PC-3 (cell line): ENCODE measurements at regions not wholly inside any gene's neighbourhood (a gene's known extent, or its start where the extent isn't known, plus 50 kb on each side); places are given as distances from the start of the nearest gene placed in this dataset.

Experiments used
- ATAC-seq: fragments of 200-7000 bp; cut with Tn5 transposase; 2 replicates; pipeline ENCODE4 v1.9.1; 2020; ENCODE audit warnings: mild to moderate bottlenecking, moderate library complexity
- BruUV-seq: library from RNA; stranded (reverse); fragments of 400-500 nt; replicated peaks from 2 replicates; lab custom pipeline; 2021; lab: Mats Ljungman, UMichigan
- CTCF ChIA-PET: fragments of 300-600 bp; sonication (Branson Sonifier 250); formaldehyde crosslinking; loops from one replicate; lab custom pipeline; 2022; ENCODE audit warnings: antibody characterized with exemption; lab: Charles Lee
- POLR2A ChIA-PET: fragments of 300-600 bp; sonication (Branson Sonifier 250); formaldehyde crosslinking; loops from one replicate; lab custom pipeline; 2022; ENCODE audit warnings: antibody characterized with exemption; ENCODE audit not compliant: unreplicated experiment; lab: Charles Lee
- DNase-seq: peaks from one replicate; pipeline ENCODE4 v3.0.0-alpha.2; 2015
- H2AFZ ChIP-seq: fragments of 300-600 bp; sonication (generic); 2 replicates; pipeline ENCODE4 v1.6.0; 2016; ENCODE audit warnings: antibody characterized with exemption, low read length
- H3F3A ChIP-seq: fragments of 300-600 bp; sonication (generic); one replicate; pipeline ENCODE4 v1.6.0; 2017; ENCODE audit warnings: antibody characterized with exemption, low read length, control low read depth, mild to moderate bottlenecking; ENCODE audit not compliant: unreplicated experiment
- H3K27ac ChIP-seq: fragments of 300-600 bp; sonication (generic); 2 replicates; pipeline ENCODE4 v1.5.1; 2016; ENCODE audit warnings: mild to moderate bottlenecking, low read length
- H3K27me3 ChIP-seq: fragments of 300-600 bp; sonication (generic); 2 replicates; pipeline ENCODE4 v1.6.1; 2016; ENCODE audit warnings: low read length, mixed read lengths
- H3K36me3 ChIP-seq: fragments of 300-600 bp; sonication (generic); 2 replicates; pipeline ENCODE4 v1.6.1; 2016; ENCODE audit warnings: low read depth, mixed run types, low read length, mixed read lengths
- H3K4me1 ChIP-seq: fragments of 300-600 bp; sonication (generic); 2 replicates; pipeline ENCODE4 v1.5.1; 2016; ENCODE audit warnings: low read length; ENCODE audit not compliant: insufficient read depth
- H3K4me2 ChIP-seq: fragments of 300-600 bp; sonication (generic); 2 replicates; pipeline ENCODE4 v1.6.0; 2016; ENCODE audit warnings: low read length
- H3K4me3 ChIP-seq: fragments of 300-600 bp; sonication (generic); 2 replicates; pipeline ENCODE4 v1.5.1; 2016; ENCODE audit warnings: mild to moderate bottlenecking, low read length, mixed read lengths
- H3K79me2 ChIP-seq: fragments of 300-600 bp; sonication (generic); 2 replicates; pipeline ENCODE4 v1.6.1; 2017; ENCODE audit warnings: low read length, mixed read lengths
- H3K9ac ChIP-seq: fragments of 300-600 bp; sonication (generic); 2 replicates; pipeline ENCODE4 v1.6.0; 2016; ENCODE audit warnings: mild to moderate bottlenecking, low read length
- H3K9me2 ChIP-seq: fragments of 300-600 bp; sonication (generic); replicated peaks from 2 replicates; pipeline ENCODE4 v1.6.1; 2016; ENCODE audit warnings: mixed run types, low read length, mixed read lengths
- H3K9me3 ChIP-seq: fragments of 300-600 bp; sonication (generic); 2 replicates; pipeline ENCODE4 v1.6.1; 2016; ENCODE audit warnings: low read length, mixed read lengths
- H4K20me1 ChIP-seq: fragments of 300-600 bp; sonication (generic); 2 replicates; pipeline ENCODE4 v1.6.1; 2016; ENCODE audit warnings: low read length, mixed read lengths
- EZH2 ChIP-seq: fragments of 300-600 bp; sonication (generic); IDR thresholded peaks from one replicate; pipeline ENCODE4 v1.6.1; 2017; ENCODE audit warnings: antibody characterized with exemption, mild to moderate bottlenecking, low read length; ENCODE audit not compliant: unreplicated experiment
- EZH2phosphoT487 ChIP-seq: fragments of 300-600 bp; sonication (generic); IDR thresholded peaks from 2 replicates; pipeline ENCODE4 v1.6.1; 2018; ENCODE audit warnings: mild to moderate bottlenecking, antibody characterized with exemption, low read length, borderline replicate concordance
- intact Hi-C: fragments of 100-400 bp; cut with micrococcal nuclease; formaldehyde crosslinking; loops from 2 replicates; pipeline ENCODE4 v1.9.0; 2023
- TF ChIP-seq, protein P1 (sequence below): fragments of 300-600 bp; sonication (generic); conservative IDR thresholded peaks from 2 replicates; pipeline ENCODE4 v1.5.1; 2017; ENCODE audit warnings: antibody characterized with exemption, low read depth, mild to moderate bottlenecking, low read length

DNA sequence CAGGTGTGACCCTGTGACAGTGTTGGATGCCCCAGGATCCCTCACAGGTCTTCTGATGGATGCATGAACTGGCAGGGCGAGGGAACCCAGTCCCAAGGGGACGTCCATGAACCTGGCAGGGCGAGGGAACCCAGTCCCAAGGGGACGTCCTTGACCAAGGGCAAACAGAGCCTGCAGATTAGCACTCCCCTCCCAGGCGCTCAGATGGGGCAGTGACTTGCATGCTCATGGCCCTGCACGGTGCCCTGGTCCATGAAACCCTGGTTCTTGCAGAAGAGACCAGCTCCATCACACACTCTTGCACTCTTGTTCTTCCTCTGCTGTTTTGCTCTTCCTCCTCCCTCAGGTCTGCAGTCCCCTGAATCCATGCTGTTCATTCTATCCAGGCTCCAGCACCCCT, 192.7 kb downstream of the GALR1 start:
- Histone ChIP-seq H3K4me1 (no peaks in the 10 kb centered on the region), H3K36me3 (no peaks in the 10 kb centered on the region), H3K27me3 (peaks cover 17% of the 10 kb centered on the region), H3F3A (no peaks in the 10 kb centered on the region), H2AFZ (no peak overlapping the region), H3K9me3 (no peaks in the 10 kb centered on the region), H3K27ac (no peak overlapping the region), H3K9ac (no peak overlapping the region), H3K79me2 (no peaks in the 10 kb centered on the region), H3K9me2 (no peaks in the 10 kb centered on the region), H3K4me3 (no peak overlapping the region), H3K4me2 (no peak overlapping the region), H4K20me1 (no peaks in the 10 kb centered on the region)
- intact Hi-C loops = no loop called here
- ChIA-PET POLR2A (no interaction called here), CTCF (no interaction called here)
- DNase-seq = no peak
- ATAC-seq = no peak
- no peak for TF ChIP-seq EZH2phosphoT487
- TF ChIP-seq, protein P1, sequence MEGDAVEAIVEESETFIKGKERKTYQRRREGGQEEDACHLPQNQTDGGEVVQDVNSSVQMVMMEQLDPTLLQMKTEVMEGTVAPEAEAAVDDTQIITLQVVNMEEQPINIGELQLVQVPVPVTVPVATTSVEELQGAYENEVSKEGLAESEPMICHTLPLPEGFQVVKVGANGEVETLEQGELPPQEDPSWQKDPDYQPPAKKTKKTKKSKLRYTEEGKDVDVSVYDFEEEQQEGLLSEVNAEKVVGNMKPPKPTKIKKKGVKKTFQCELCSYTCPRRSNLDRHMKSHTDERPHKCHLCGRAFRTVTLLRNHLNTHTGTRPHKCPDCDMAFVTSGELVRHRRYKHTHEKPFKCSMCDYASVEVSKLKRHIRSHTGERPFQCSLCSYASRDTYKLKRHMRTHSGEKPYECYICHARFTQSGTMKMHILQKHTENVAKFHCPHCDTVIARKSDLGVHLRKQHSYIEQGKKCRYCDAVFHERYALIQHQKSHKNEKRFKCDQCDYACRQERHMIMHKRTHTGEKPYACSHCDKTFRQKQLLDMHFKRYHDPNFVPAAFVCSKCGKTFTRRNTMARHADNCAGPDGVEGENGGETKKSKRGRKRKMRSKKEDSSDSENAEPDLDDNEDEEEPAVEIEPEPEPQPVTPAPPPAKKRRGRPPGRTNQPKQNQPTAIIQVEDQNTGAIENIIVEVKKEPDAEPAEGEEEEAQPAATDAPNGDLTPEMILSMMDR = no peak
- no TSS peak for BruUV-seq

DNA sequence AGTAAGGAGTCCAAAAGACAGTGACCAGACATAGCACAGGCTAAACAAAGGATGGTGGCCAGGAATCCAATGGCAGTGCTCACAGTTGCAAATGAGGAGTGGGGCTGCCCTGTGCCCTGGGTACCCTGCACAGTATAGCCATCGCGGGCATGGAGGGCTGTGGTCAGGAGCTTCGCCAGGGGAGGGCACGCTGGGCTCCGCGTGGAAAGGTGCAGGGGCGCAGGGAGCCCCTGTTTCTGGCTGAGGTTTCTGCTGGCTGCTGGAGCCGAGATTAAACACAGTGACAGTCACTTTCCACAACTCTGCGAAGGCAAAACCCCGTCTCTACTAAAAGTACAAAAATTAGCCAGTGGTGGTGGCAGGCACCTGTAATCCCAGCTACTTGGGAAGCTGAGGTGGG, 194.7 kb downstream of the GALR1 start:
- Histone ChIP-seq H3K9me3 (no peaks in the 10 kb centered on the region), H3F3A (no peaks in the 10 kb centered on the region), H3K27me3 (peaks cover 35% of the 10 kb centered on the region), H3K27ac (no peak overlapping the region), H3K9ac (no peak overlapping the region), H3K79me2 (no peaks in the 10 kb centered on the region), H2AFZ (no peak overlapping the region), H4K20me1 (no peaks in the 10 kb centered on the region), H3K4me1 (no peaks in the 10 kb centered on the region), H3K4me3 (no peak overlapping the region), H3K4me2 (no peak overlapping the region), H3K36me3 (no peaks in the 10 kb centered on the region), H3K9me2 (no peaks in the 10 kb centered on the region)
- BruUV-seq = no TSS peak
- ChIA-PET POLR2A (no interaction called here), CTCF (no interaction called here)
- DNase-seq (no peak), ATAC-seq (no peak)
- TF ChIP-seq EZH2phosphoT487 = no peak
- TF ChIP-seq EZH2 = no peak
- intact Hi-C loops = no loop called here

DNA sequence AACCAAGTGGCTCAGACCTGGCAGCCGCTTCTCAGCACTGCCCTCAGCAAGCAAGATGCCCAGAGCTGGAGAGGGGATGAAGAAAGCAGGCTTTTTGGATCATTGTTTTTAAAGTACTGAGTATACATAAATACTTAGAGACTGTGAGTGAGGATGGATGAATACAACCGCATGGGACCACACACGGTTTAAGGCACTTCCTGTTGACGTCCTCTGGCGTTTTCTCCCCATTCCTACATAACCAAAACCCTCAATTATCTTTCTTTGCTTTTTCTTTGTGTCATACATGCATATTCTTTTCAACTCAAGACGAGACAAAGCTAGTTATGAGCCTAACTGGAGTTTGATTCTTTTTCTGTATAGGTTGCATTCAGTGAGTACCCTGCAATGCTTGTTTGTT, 198.4 kb downstream of the GALR1 start:
- H3K9me2 ChIP-seq = no peaks in the 10 kb centered on the region
- H4K20me1 ChIP-seq = no peaks in the 10 kb centered on the region
- no peak overlapping the region for H2AFZ ChIP-seq
- ChIA-PET CTCF (no interaction called here), POLR2A (no interaction called here)
- H3K79me2 ChIP-seq = no peaks in the 10 kb centered on the region
- DNase-seq = no peak
- no peaks in the 10 kb centered on the region for H3K36me3 ChIP-seq
- TF ChIP-seq EZH2phosphoT487 (no peak), EZH2 (no peak)
- TF ChIP-seq, protein P1 = no peak
- no peaks in the 10 kb centered on the region for H3F3A ChIP-seq
- H3K4me3 ChIP-seq = no peak overlapping the region
- H3K9ac ChIP-seq = no peak overlapping the region
- intact Hi-C loops = no loop called here
- H3K27me3 ChIP-seq = peaks cover 65% of the 10 kb centered on the region
- H3K9me3 ChIP-seq = no peaks in the 10 kb centered on the region
- no TSS peak for BruUV-seq
- no peaks in the 10 kb centered on the region for H3K4me1 ChIP-seq
- H3K4me2 ChIP-seq = no peak overlapping the region
- no peak for ATAC-seq
- H3K27ac ChIP-seq = no peak overlapping the region
